ENCODE measurements at regions not wholly inside any gene's neighbourhood (a gene's known extent, or its start where the extent isn't known, plus 50 kb on each side); places are given as distances from the start of the nearest gene placed in this dataset.

DNA sequence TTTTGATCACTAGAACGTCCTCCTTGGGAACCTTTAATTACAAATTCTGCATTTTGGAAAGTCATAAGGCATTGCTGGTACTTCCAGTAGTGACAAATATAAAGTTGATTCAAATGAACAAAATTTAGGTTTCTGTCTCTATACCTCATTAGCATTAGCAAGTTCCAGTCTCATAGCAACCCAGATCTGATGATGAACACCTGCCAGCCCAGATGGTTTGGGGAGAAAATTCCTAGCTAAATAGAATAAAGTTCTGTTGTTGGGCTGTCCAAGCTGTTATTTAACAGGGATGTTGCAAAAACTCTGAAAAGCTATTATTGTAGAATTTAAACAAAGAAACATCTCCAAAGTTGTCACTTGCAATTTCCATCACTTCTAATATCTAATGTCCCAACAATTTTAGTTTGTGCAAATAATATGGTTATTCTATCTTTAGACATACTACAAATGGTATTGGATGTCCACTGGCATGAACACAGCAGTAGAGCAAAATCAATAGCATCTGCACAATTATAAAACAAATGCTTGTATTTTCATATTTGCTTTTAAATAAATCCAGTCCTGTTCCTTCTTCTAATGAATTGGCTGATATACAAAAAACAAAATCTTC lies 299.4 kb downstream of the SLC16A7 start:
- H3K4me3 ChIP-seq (ENCODE audit: low read depth, poor library complexity, severe bottlenecking), result no peak overlapping the region
- DNase-seq (ENCODE audit: low spot score in 2 of 2), result no peak
- TF ChIP-seq, protein P1, sequence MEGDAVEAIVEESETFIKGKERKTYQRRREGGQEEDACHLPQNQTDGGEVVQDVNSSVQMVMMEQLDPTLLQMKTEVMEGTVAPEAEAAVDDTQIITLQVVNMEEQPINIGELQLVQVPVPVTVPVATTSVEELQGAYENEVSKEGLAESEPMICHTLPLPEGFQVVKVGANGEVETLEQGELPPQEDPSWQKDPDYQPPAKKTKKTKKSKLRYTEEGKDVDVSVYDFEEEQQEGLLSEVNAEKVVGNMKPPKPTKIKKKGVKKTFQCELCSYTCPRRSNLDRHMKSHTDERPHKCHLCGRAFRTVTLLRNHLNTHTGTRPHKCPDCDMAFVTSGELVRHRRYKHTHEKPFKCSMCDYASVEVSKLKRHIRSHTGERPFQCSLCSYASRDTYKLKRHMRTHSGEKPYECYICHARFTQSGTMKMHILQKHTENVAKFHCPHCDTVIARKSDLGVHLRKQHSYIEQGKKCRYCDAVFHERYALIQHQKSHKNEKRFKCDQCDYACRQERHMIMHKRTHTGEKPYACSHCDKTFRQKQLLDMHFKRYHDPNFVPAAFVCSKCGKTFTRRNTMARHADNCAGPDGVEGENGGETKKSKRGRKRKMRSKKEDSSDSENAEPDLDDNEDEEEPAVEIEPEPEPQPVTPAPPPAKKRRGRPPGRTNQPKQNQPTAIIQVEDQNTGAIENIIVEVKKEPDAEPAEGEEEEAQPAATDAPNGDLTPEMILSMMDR (IDR thresholded peaks at IDR 0.05), result no peak
- no peak for TF ChIP-seq POLR2A (IDR thresholded peaks at IDR 0.05)
- intact Hi-C loops (cut with DNase I; ENCODE audit: low total_unique reads), result loop anchor here (10.0 kb wide), 1 partner anchor 280 kb away; no protein-coding TSS in a partner anchor
- WGBS, 2 donors, result 61 to 79% methylated on average over 1 of the region's 1 CpG

DNA sequence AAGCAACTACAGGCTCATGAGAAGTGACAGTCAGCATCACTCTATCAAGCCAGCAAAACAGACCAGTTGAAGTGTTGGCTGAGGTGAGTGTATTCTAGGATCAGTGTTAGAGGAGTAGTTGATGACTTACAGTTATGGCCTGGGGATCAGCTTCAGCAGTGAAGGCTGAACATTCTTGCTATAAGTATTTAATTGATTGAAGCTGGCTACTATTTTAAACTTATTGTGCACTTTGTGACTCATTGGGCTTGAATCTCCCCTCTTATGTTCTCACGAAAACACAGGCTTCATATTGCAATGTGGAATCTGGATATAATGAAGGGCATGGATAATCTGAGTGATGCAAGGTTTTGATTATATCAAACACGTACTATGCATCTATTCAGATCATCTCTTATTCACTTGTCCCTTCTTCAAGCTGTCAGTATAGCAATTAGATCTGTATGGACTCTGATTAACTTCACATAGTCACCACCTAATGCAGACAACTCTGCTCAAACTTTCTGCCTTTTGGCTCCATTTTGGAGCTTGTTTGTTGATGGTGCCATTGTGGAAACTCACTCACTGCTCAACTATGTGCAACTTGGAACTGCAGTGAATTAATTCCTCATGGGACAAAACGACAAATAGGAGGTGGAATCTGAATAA lies 309.2 kb downstream of the SLC16A7 start:
- TF ChIP-seq, protein P1 (IDR thresholded peaks at IDR 0.05), result no peak
- TF ChIP-seq POLR2A (IDR thresholded peaks at IDR 0.05), result no peak
- intact Hi-C loops (cut with DNase I; ENCODE audit: low total_unique reads), result no loop called here
- DNase-seq (ENCODE audit: low spot score in 2 of 2), result no peak
- WGBS, 2 donors, result 43 to 49% methylated on average over 3 of the region's 3 CpGs
- no peak overlapping the region for H3K4me3 ChIP-seq (ENCODE audit: low read depth, poor library complexity, severe bottlenecking)

DNA sequence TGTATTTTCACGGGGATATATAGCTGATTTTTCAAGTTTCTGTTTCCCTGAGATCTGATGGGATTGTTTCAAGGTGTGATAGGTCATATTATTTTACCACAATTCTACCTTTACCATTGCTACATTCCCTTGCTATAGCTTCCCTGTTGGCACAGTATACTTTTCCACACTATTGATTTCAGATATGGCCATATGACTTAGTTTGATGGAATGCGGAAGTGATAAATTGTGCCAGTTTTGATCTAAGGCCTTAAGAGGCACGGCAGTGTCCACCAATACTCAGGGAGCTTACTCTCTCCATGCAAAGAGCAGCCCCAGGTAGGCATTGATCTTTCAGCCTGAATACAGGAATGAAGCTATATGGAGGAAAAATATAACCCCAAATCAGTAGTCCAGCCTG lies 315.7 kb downstream of the SLC16A7 start:
- no peak overlapping the region for H3K4me3 ChIP-seq (ENCODE audit: low read depth, poor library complexity, severe bottlenecking)
- 86 to 92% methylated on average over 3 of the region's 3 CpGs for WGBS, 2 donors
- no peak for DNase-seq (ENCODE audit: low spot score in 2 of 2)
- intact Hi-C loops (cut with DNase I; ENCODE audit: low total_unique reads), result no loop called here
- no peak for TF ChIP-seq POLR2A (IDR thresholded peaks at IDR 0.05)
- TF ChIP-seq, protein P1 (IDR thresholded peaks at IDR 0.05), result no peak

DNA sequence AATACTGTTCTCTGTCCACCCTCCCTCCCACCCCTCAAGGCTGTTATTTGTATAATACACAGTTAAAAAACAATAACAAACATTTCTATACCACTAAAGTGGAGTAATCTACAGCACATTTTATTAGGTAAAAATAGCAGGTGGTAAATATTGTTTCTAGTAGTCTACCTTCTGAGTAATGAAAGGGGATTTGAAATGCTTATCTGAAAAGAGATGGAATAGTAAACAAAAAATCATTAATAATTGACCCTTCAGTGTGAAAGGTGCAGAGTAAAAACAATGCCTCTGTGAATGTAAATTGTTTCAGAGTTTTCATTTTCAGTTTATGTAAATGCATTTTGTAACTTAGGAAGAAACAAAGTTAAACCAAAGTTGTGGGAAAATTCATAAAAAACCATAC lies 321.2 kb downstream of the SLC16A7 start:
- H3K4me3 ChIP-seq (ENCODE audit: low read depth, poor library complexity, severe bottlenecking), result no peak overlapping the region
- TF ChIP-seq POLR2A (IDR thresholded peaks at IDR 0.05), result no peak
- TF ChIP-seq, protein P1 (IDR thresholded peaks at IDR 0.05), result no peak
- no peak for DNase-seq (ENCODE audit: low spot score in 2 of 2)
- intact Hi-C loops (cut with DNase I; ENCODE audit: low total_unique reads), result no loop called here

DNA sequence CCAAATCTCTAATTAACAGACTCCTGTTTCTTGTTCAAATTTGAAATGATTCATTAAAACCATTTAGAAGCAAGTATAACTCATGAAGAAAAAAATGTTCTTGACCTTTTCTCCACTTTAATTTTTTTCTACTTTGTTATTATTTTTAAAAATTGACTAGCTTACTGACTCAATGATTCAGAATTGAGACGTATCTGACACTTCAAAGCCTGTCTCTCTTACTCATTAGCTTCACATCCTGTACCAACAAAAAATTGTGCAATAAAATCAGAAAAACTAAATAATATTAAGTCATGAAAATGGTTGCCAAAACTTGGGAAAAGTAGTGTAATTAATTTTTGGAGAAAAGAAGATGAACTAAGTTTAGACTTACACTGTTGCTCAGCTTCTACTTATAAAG lies 331.2 kb downstream of the SLC16A7 start:
- intact Hi-C loops (cut with DNase I; ENCODE audit: low total_unique reads), result no loop called here
- no peak overlapping the region for H3K4me3 ChIP-seq (ENCODE audit: low read depth, poor library complexity, severe bottlenecking)
- no peak for TF ChIP-seq POLR2A (IDR thresholded peaks at IDR 0.05)
- TF ChIP-seq, protein P1 (IDR thresholded peaks at IDR 0.05), result no peak
- 25 to 50% methylated on average over 1 of the region's 1 CpG for WGBS, 2 donors
- no peak for DNase-seq (ENCODE audit: low spot score in 2 of 2)

DNA sequence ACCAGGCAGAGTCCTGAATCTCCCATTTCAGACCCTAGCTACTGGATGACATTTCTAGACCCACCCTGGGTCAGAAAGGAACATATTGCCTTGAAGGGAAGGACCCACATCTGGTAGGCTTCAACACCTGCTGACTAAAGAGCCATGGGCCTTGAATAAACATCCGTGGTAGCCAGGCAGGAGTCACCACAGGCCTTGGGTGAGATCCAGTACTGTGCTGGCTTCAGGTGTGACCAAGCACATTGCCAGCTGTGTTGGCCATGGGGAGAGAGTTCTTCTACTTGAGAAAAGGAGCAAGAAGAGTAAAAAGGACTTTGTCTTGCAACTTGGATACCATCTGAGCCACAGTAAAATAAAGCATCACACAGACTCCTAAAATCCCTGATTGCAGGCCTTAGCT lies 332.6 kb downstream of the SLC16A7 start:
- TF ChIP-seq, protein P1 (IDR thresholded peaks at IDR 0.05), result no peak
- no peak for TF ChIP-seq POLR2A (IDR thresholded peaks at IDR 0.05)
- no peak for DNase-seq (ENCODE audit: low spot score in 2 of 2)
- WGBS, 2 donors, result 75 to 83% methylated on average over 1 of the region's 1 CpG
- no peak overlapping the region for H3K4me3 ChIP-seq (ENCODE audit: low read depth, poor library complexity, severe bottlenecking)
- intact Hi-C loops (cut with DNase I; ENCODE audit: low total_unique reads), result no loop called here
